Ovary (tissue), 3 donors: ENCODE measurements at regions not wholly inside any gene's neighbourhood (a gene's known extent, or its start where the extent isn't known, plus 50 kb on each side); places are given as distances from the start of the nearest gene placed in this dataset.

Source experiments
- POLR2A ChIP-seq: fragments of 450-650 bp; IDR thresholded peaks from one replicate; pipeline ENCODE4 v1.6.1; 2017; ENCODE audit warnings: antibody characterized with exemption, mild to moderate bottlenecking, moderate library complexity
- TF ChIP-seq, protein P1 (sequence below), 3 donors: fragments of 450-650 bp in 2 of 3; fragments of 200-600 bp in 1 of 3; IDR thresholded peaks; one replicate each; pipeline versions ENCODE4 v1.5.1 to v1.8.0; 2016 to 2022; ENCODE audit warnings: antibody characterized with exemption in 3 of 3, mild to moderate bottlenecking in 1 of 3
- donor health status: DM: no; HTN: no; CAD: no.

DNA sequence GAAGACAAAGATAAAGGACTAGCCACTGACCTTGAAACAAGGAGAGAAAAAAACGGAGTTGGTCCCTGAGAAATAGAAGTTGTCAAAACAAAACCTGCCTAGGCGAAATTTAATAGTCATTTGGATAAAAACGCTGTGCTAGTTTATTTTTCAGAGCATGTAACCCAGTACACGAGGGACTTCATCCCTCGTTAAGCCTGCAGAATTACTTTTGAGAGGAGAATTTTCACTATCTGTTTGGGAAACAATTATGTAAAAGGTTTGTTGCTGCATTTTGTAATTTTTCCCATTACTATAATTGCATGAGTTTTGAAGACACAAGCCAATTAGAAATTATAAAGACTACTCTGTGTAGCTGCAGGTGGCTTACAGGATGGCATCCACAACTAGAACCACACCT is 71.6 kb upstream of the MAP3K7 start:
- TF ChIP-seq, protein P1, sequence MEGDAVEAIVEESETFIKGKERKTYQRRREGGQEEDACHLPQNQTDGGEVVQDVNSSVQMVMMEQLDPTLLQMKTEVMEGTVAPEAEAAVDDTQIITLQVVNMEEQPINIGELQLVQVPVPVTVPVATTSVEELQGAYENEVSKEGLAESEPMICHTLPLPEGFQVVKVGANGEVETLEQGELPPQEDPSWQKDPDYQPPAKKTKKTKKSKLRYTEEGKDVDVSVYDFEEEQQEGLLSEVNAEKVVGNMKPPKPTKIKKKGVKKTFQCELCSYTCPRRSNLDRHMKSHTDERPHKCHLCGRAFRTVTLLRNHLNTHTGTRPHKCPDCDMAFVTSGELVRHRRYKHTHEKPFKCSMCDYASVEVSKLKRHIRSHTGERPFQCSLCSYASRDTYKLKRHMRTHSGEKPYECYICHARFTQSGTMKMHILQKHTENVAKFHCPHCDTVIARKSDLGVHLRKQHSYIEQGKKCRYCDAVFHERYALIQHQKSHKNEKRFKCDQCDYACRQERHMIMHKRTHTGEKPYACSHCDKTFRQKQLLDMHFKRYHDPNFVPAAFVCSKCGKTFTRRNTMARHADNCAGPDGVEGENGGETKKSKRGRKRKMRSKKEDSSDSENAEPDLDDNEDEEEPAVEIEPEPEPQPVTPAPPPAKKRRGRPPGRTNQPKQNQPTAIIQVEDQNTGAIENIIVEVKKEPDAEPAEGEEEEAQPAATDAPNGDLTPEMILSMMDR (IDR thresholded peaks at IDR 0.05): no peak
- TF ChIP-seq POLR2A: no peak
